ENCODE measurements at regions not wholly inside any gene's neighbourhood (a gene's known extent, or its start where the extent isn't known, plus 50 kb on each side); places are given as distances from the start of the nearest gene placed in this dataset.

DNA sequence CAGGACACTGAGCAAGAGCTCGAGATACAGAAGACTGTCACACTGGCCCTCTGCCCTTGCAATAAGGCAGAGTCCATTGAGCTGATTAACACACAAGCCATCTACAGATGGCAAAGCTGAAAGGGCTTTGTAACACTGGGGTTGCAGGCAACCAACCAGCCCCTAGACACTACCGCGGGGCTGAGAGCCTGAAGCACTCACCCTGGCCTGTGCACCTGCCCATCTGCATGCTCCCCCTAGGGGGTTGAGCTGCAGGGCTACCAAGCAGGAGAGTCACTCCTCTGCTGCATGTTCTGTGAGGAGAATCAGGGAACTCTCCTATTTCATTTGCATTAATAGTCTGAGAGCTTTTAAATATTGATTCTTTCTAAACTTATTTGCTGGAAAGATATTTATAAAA, 128.1 kb upstream of the VIPR2 start:
- no peak for DNase-seq
- Histone ChIP-seq H3K4me1 (no peaks in the 10 kb centered on the region), H3K27ac (no peak overlapping the region), H3K36me3 (no peaks in the 10 kb centered on the region), H3K27me3 (no peaks in the 10 kb centered on the region), H3K4me3 (replicated peaks in 1 of 3) (no peak overlapping the region), H3K9me3 (no peaks in the 10 kb centered on the region)
- WGBS, 2 donors = 79 to 84% methylated on average over 3 of the region's 3 CpGs
- intact Hi-C loops (cut with DNase I) = no loop called here
- TF ChIP-seq, protein P1, sequence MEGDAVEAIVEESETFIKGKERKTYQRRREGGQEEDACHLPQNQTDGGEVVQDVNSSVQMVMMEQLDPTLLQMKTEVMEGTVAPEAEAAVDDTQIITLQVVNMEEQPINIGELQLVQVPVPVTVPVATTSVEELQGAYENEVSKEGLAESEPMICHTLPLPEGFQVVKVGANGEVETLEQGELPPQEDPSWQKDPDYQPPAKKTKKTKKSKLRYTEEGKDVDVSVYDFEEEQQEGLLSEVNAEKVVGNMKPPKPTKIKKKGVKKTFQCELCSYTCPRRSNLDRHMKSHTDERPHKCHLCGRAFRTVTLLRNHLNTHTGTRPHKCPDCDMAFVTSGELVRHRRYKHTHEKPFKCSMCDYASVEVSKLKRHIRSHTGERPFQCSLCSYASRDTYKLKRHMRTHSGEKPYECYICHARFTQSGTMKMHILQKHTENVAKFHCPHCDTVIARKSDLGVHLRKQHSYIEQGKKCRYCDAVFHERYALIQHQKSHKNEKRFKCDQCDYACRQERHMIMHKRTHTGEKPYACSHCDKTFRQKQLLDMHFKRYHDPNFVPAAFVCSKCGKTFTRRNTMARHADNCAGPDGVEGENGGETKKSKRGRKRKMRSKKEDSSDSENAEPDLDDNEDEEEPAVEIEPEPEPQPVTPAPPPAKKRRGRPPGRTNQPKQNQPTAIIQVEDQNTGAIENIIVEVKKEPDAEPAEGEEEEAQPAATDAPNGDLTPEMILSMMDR (IDR thresholded peaks at IDR 0.05) = no peak
- no peak for TF ChIP-seq POLR2A (IDR thresholded peaks at IDR 0.05)

DNA sequence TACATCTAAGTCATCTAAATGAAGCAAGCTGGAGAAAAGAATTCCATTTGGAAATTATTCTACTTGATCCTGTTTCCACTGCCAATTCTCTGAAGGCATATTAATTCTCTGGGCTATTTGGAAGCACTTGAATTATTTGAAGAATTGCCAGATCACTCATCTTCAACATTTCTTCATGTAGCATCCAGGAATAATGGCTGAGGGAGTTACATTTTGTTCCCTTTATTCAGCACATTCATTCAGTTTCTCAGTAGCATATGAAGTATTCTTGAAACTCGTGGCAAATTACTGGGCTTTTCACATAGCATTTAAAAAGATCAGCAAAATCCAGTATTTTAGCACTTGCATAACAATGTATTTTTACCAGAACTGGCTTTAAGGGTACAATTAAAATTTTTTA, 127.1 kb upstream of the VIPR2 start:
- no peaks in the 10 kb centered on the region for H3K4me1 ChIP-seq
- H3K4me3 ChIP-seq (replicated peaks in 1 of 3) = no peak overlapping the region
- TF ChIP-seq POLR2A (IDR thresholded peaks at IDR 0.05) = no peak
- TF ChIP-seq, protein P1 (IDR thresholded peaks at IDR 0.05) = no peak
- no peaks in the 10 kb centered on the region for H3K27me3 ChIP-seq
- H3K9me3 ChIP-seq = no peaks in the 10 kb centered on the region
- DNase-seq = no peak
- intact Hi-C loops (cut with DNase I) = no loop called here
- H3K36me3 ChIP-seq = no peaks in the 10 kb centered on the region
- WGBS, 2 donors = 44 to 48% methylated on average over 1 of the region's 1 CpG
- H3K27ac ChIP-seq = no peak overlapping the region

DNA sequence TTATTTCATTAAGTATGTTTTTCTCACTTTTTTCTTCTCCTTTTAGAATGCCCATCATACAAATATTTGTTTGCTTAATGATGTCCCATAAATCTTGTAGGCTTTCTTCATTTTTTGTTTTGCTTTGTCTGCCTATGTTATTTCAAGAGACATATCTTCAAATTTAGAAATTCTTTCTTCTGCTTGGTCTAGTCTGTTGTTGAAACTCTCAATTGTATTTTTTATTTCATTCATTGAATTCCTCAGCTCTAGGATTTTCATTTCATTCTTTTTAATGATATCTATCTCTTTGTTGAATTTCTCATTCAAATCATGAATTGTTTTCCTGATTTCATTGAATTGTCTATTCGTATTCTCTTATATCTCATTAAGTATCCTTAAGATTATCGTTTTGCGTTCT, 125.1 kb upstream of the VIPR2 start:
- intact Hi-C loops (cut with DNase I) = no loop called here
- Histone ChIP-seq H3K27me3 (no peaks in the 10 kb centered on the region), H3K9me3 (no peaks in the 10 kb centered on the region), H3K27ac (no peak overlapping the region), H3K4me1 (no peaks in the 10 kb centered on the region), H3K4me3 (replicated peaks in 1 of 3) (no peak overlapping the region), H3K36me3 (no peaks in the 10 kb centered on the region)
- WGBS, 2 donors = 95 to 96% methylated on average over 3 of the region's 3 CpGs
- DNase-seq = no peak
- no peak for TF ChIP-seq POLR2A (IDR thresholded peaks at IDR 0.05)
- TF ChIP-seq, protein P1 (IDR thresholded peaks at IDR 0.05) = no peak

DNA sequence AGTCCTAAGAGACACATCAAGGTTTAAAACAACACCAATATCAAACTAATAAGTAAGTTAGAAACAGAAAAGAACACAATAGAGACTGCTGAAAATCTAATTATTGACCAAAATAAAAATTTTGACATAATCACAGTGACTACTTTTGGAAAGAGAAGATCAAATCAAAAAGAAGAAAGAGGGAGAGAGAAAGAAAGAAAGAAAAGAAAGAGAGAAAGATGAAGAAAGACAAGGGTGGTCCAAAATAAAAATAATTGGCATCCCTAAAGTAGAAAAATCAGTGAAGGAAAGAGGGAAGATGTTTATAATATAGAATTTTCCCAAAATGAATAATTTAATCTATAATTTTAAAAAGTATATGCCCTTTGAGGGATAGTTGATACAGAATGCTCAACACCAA, 118.8 kb upstream of the VIPR2 start:
- H3K36me3 ChIP-seq = no peaks in the 10 kb centered on the region
- no peak for TF ChIP-seq POLR2A (IDR thresholded peaks at IDR 0.05)
- TF ChIP-seq, protein P1 (IDR thresholded peaks at IDR 0.05) = no peak
- no peaks in the 10 kb centered on the region for H3K4me1 ChIP-seq
- H3K4me3 ChIP-seq (replicated peaks in 1 of 3) = no peak overlapping the region
- no peak for DNase-seq
- H3K27me3 ChIP-seq = no peaks in the 10 kb centered on the region
- intact Hi-C loops (cut with DNase I) = no loop called here
- no peak overlapping the region for H3K27ac ChIP-seq
- no peaks in the 10 kb centered on the region for H3K9me3 ChIP-seq

DNA sequence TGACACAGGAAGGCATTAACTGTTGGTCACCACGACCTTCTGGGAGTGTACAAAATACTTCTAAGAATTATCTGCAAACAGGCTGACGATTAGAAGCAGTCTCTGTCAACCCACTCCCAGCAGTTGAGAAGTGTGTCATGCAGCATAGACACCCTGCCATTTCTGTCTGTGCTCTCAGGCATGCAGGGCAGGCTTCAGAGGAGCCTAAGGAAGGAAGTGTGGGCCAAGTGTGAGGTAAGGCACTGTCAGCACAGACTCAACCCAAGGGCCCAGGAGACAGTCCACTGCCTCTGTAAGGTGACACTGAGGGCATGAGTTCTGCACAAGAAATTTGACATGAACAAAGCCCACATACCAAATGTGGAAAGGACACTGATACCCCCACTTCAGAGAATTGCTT, 109.0 kb upstream of the VIPR2 start:
- no peak for DNase-seq
- intact Hi-C loops (cut with DNase I) = no loop called here
- Histone ChIP-seq H3K27ac (no peak overlapping the region), H3K36me3 (no peaks in the 10 kb centered on the region), H3K4me1 (no peaks in the 10 kb centered on the region), H3K4me3 (replicated peaks in 1 of 3) (no peak overlapping the region), H3K27me3 (no peaks in the 10 kb centered on the region), H3K9me3 (no peaks in the 10 kb centered on the region)
- TF ChIP-seq, protein P1 (IDR thresholded peaks at IDR 0.05) = no peak
- no peak for TF ChIP-seq POLR2A (IDR thresholded peaks at IDR 0.05)
- 48 to 49% methylated on average over 2 of the region's 2 CpGs for WGBS, 2 donors

Data from thyroid gland (tissue), 4 donors.